ENCODE measurements at regions not wholly inside any gene's neighbourhood (a gene's known extent, or its start where the extent isn't known, plus 50 kb on each side); places are given as distances from the start of the nearest gene placed in this dataset.

DNA sequence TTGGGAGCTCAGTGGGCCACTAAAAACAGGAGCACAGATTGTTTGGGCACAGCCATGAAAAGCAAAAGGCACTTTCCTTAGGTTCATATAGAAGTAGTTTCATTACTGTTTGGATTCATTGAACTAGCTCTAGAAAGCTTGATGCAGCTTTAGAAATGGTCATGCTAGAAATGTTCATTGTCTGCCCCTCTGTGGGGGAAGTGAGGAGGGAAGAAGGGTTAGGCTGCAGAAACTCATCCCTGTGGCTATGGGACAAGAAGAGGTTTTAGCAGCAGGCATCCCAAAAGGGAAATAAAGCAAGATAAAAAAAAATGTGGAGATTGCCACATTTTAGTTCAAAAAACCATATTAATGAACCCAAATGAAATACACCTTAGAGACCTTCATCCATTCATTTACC lies 359.6 kb upstream of the PTBP2 start:
- TF ChIP-seq, protein P1, sequence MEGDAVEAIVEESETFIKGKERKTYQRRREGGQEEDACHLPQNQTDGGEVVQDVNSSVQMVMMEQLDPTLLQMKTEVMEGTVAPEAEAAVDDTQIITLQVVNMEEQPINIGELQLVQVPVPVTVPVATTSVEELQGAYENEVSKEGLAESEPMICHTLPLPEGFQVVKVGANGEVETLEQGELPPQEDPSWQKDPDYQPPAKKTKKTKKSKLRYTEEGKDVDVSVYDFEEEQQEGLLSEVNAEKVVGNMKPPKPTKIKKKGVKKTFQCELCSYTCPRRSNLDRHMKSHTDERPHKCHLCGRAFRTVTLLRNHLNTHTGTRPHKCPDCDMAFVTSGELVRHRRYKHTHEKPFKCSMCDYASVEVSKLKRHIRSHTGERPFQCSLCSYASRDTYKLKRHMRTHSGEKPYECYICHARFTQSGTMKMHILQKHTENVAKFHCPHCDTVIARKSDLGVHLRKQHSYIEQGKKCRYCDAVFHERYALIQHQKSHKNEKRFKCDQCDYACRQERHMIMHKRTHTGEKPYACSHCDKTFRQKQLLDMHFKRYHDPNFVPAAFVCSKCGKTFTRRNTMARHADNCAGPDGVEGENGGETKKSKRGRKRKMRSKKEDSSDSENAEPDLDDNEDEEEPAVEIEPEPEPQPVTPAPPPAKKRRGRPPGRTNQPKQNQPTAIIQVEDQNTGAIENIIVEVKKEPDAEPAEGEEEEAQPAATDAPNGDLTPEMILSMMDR (IDR thresholded peaks at IDR 0.05), result no peak
- TF ChIP-seq POLR2A (IDR thresholded peaks at IDR 0.05), result no peak
